Adrenal gland (tissue), 5 donors: ENCODE measurements at regions not wholly inside any gene's neighbourhood (a gene's known extent, or its start where the extent isn't known, plus 50 kb on each side); places are given as distances from the start of the nearest gene placed in this dataset.

Source experiments
- CTCF ChIP-seq, 6 experiments: fragments of 450-650 bp in 4 of 6; fragments of 200-600 bp in 2 of 6; sonication (generic) in 1 of 6; IDR thresholded peaks; 1 replicate in 5 of 6; 2 replicates in 1 of 6; pipeline versions ENCODE4 v1.5.1 to v1.8.0; 2016 to 2021; ENCODE audit warnings: antibody characterized with exemption in 6 of 6, mild to moderate bottlenecking in 2 of 6, moderate library complexity in 1 of 6
- POLR2A ChIP-seq, 2 donors: fragments of 450-650 bp; IDR thresholded peaks; one replicate each; pipeline ENCODE4 v1.6.1; 2017; ENCODE audit warnings: antibody characterized with exemption in 2 of 2, mild to moderate bottlenecking in 2 of 2, moderate library complexity in 1 of 2
- donor health status: DM: no; HTN: no; CAD: no.

GRCh38 chr4:180423712-180424057 lies 1819.5 kb upstream of the TENM3 start:
- TF ChIP-seq CTCF (IDR thresholded peaks at IDR 0.05) (no peak), POLR2A (IDR thresholded peaks at IDR 0.05) (no peak)
